IMR-90 (cell line): ENCODE measurements at regions not wholly inside any gene's neighbourhood (a gene's known extent, or its start where the extent isn't known, plus 50 kb on each side); places are given as distances from the start of the nearest gene placed in this dataset.
A peak's percentile ranks its signal among the peaks of the same experiment; 100 is the strongest.

Source experiments
- ATAC-seq: fragments of 200-7000 bp; cut with Tn5 transposase; 2 replicates; pipeline ENCODE4 v1.9.1; 2020; ENCODE audit warnings: low read depth, mild to moderate bottlenecking, moderate library complexity
- BruUV-seq: library from RNA; stranded (reverse); fragments of 400-500 nt; replicated peaks from 2 replicates; lab custom pipeline; 2021; lab: Mats Ljungman, UMichigan
- CTCF ChIA-PET: fragments of 300-600 bp; formaldehyde crosslinking; extraction: SDS; loops from one replicate; lab custom pipeline; 2021; ENCODE audit warnings: antibody characterized with exemption; lab: Yijun Ruan, JAX
- POLR2A ChIA-PET: fragments of 300-600 bp; sonication (Branson Sonifier 250); formaldehyde crosslinking; loops from one replicate; lab custom pipeline; 2022; ENCODE audit warnings: antibody characterized with exemption; ENCODE audit not compliant: unreplicated experiment; lab: Charles Lee
- DNase-seq: peaks from one replicate; pipeline ENCODE4 v3.0.0; 2013
- H2AFZ ChIP-seq: replicated peaks from 2 replicates; pipeline ENCODE3; 2013; ENCODE audit warnings: low read length, mild to moderate bottlenecking; ENCODE audit not compliant: poor library complexity
- H2AK5ac ChIP-seq: 2 replicates; pipeline ENCODE4 v1.6.1; 2013; ENCODE audit warnings: low read depth, low read length, inconsistent platforms
- H2AK9ac ChIP-seq: replicated peaks from 2 replicates; pipeline ENCODE3; 2013; ENCODE audit warnings: mild to moderate bottlenecking, low read depth, low read length, moderate library complexity; ENCODE audit not compliant: poor library complexity
- H2BK120ac ChIP-seq: 2 replicates; pipeline ENCODE4 v1.6.1; 2013; ENCODE audit warnings: low read depth, low read length, inconsistent platforms
- H2BK15ac ChIP-seq: 3 replicates; pipeline ENCODE4 v1.6.1; 2013; ENCODE audit warnings: low read depth, low read length, inconsistent platforms
- H2BK20ac ChIP-seq: 2 replicates; pipeline ENCODE4 v1.6.1; 2013; ENCODE audit warnings: low read depth, mild to moderate bottlenecking, inconsistent platforms, low read length, moderate library complexity
- H2BK5ac ChIP-seq: 2 replicates; pipeline ENCODE4 v1.6.1; 2013; ENCODE audit warnings: mild to moderate bottlenecking, low read depth, low read length, inconsistent platforms; ENCODE audit not compliant: poor library complexity, severe bottlenecking
- H3K14ac ChIP-seq: replicated peaks from 2 replicates; pipeline ENCODE4 v1.6.1; 2013; ENCODE audit warnings: low read depth, low read length, inconsistent platforms
- H3K18ac ChIP-seq: 2 replicates; pipeline ENCODE4 v1.6.1; 2013; ENCODE audit warnings: low read depth, low read length, control low read depth
- H3K23ac ChIP-seq: 2 replicates; pipeline ENCODE4 v1.6.1; 2013; ENCODE audit warnings: low read depth, low read length, inconsistent platforms
- H3K27ac ChIP-seq: 2 replicates; pipeline ENCODE4 v1.5.1; 2013; ENCODE audit warnings: mild to moderate bottlenecking, control low read depth, low read length; ENCODE audit not compliant: insufficient read depth
- H3K27me3 ChIP-seq: 2 replicates; pipeline ENCODE4 v1.6.1; 2013; ENCODE audit warnings: low read length; ENCODE audit not compliant: control insufficient read depth, insufficient read depth
- H3K36me3 ChIP-seq: 2 replicates; pipeline ENCODE4 v1.6.1; 2013; ENCODE audit warnings: low read length, mixed read lengths; ENCODE audit not compliant: control insufficient read depth, insufficient read depth
- H3K4ac ChIP-seq: 2 replicates; pipeline ENCODE4 v1.6.1; 2013; ENCODE audit warnings: low read depth, low read length, inconsistent platforms
- H3K4me1 ChIP-seq: 2 replicates; pipeline ENCODE4 v1.6.1; 2013; ENCODE audit warnings: low read length, mixed read lengths; ENCODE audit not compliant: control insufficient read depth, insufficient read depth
- H3K4me2 ChIP-seq: 2 replicates; pipeline ENCODE4 v1.6.1; 2013; ENCODE audit warnings: low read depth, mild to moderate bottlenecking, control low read depth, low read length, moderate library complexity
- H3K4me3 ChIP-seq: 2 replicates; pipeline ENCODE4 v1.5.1; 2013; ENCODE audit warnings: low read depth, mild to moderate bottlenecking, control low read depth, low read length, moderate library complexity; ENCODE audit not compliant: insufficient read depth
- H3K56ac ChIP-seq: 2 replicates; pipeline ENCODE4 v1.6.1; 2013; ENCODE audit warnings: low read length, inconsistent platforms; ENCODE audit not compliant: insufficient read depth; ENCODE audit errors: extremely low read depth
- H3K79me1 ChIP-seq, 2 experiments: 2 replicates each; pipeline ENCODE4 v1.6.1; 2013; ENCODE audit warnings: low read length in 2 of 2, inconsistent platforms in 1 of 2, low read depth in 1 of 2
- H3K9ac ChIP-seq: 2 replicates; pipeline ENCODE4 v1.6.1; 2013; ENCODE audit warnings: low read depth, low read length, control low read depth
- H3K9me1 ChIP-seq: 2 replicates; pipeline ENCODE4 v1.6.1; 2013; ENCODE audit warnings: low read length, inconsistent platforms; ENCODE audit not compliant: insufficient read depth
- H3K9me3 ChIP-seq: 2 replicates; pipeline ENCODE4 v1.6.1; 2013; ENCODE audit warnings: low read length; ENCODE audit not compliant: control insufficient read depth, insufficient read depth
- H4K20me1 ChIP-seq: 2 replicates; pipeline ENCODE4 v1.6.1; 2013; ENCODE audit warnings: low read length, inconsistent platforms; ENCODE audit not compliant: insufficient read depth
- H4K5ac ChIP-seq: 2 replicates; pipeline ENCODE4 v1.6.1; 2013; ENCODE audit warnings: mild to moderate bottlenecking, low read depth, low read length, control low read depth
- H4K8ac ChIP-seq, 2 experiments: 2 replicates each; pipeline ENCODE4 v1.6.1; 2013; ENCODE audit warnings: low read depth in 2 of 2, low read length in 2 of 2, control low read depth in 1 of 2, inconsistent platforms in 1 of 2
- H4K91ac ChIP-seq: 2 replicates; pipeline ENCODE4 v1.6.1; 2013; ENCODE audit warnings: low read depth, low read length, inconsistent platforms; ENCODE audit not compliant: insufficient read depth
- MAFK ChIP-seq: IDR thresholded peaks from 2 replicates; pipeline ENCODE4 v1.6.1; 2012; ENCODE audit warnings: low read depth, low read length, improper control_type of control experiment
- WGBS, 2 experiments: methylation state at CpG; one replicate each; pipeline versions ENCODE4 v1.1.5 to v1.1.7; 2013; ENCODE audit warnings: missing lambda C conversion rate in 2 of 2; ENCODE audit not compliant: insufficient read length in 1 of 2; ENCODE audit errors: extremely low coverage in 2 of 2; 5-methylcytosine and 5-hydroxymethylcytosine counted together
- dilution Hi-C: fragments of 300-500 bp; cut with HindIII; formaldehyde crosslinking; loops from one replicate; pipeline ENCODE4 v1.14.3; 2018; ENCODE audit warnings: low sequenced_read_pairs; ENCODE audit not compliant: unreplicated experiment
- in situ Hi-C: fragments of 300-500 bp; cut with MboI; formaldehyde crosslinking; loops from 3 replicates; pipeline ENCODE4 v1.14.3; 2019; ENCODE audit warnings: low sequenced_read_pairs, inconsistent platforms, mixed read lengths
- intact Hi-C: fragments of 100-400 bp; cut with micrococcal nuclease; formaldehyde crosslinking; loops from 2 replicates; pipeline ENCODE4 v1.10.0; 2022
- TF ChIP-seq, protein P1 (sequence below): conservative IDR thresholded peaks from 2 replicates; pipeline ENCODE4 v1.5.1; 2012; ENCODE audit warnings: mild to moderate bottlenecking, low read depth, low read length, improper control_type of control experiment

DNA sequence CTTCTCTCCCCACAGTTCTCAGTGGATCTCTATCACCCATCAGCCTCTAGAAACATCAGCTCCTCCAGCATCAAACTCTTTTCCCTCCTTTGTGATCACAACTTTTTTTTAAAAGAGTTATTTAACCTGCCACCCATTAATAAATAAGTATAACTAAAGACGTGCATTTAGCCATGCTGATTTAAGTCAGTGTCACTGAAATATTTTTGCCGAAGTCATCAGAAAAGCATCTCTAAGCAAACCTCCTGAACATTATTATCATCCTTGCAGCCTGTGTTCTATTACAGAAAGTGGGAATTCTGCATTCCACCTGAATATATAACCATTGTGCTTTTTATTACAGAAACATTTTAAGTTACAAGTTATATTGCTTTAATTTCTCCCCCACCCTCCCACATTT lies 106.2 kb upstream of the ARHGAP28 start:
- Histone ChIP-seq H4K8ac (no peak overlapping the region), H2BK120ac (no peak overlapping the region), H2BK20ac (no peak overlapping the region), H2AFZ (no peak overlapping the region), H3K56ac (no peak overlapping the region), H3K27ac (no peak overlapping the region), H2BK15ac (no peak overlapping the region; the same call in 2 of the 3 replicates), H3K4me1 (peaks cover 13% of the 10 kb centered on the region), H3K23ac (no peak overlapping the region), H4K20me1 (no peaks in the 10 kb centered on the region), H2AK5ac (no peak overlapping the region), H3K18ac (no peak overlapping the region), H2BK5ac (no peak overlapping the region), H3K9ac (no peak overlapping the region), H3K27me3 (no peaks in the 10 kb centered on the region), H4K5ac (no peak overlapping the region), H3K4ac (no peak overlapping the region), H3K9me1 (peaks cover 2% of the 10 kb centered on the region), H3K4me2 (no peak overlapping the region), H2AK9ac (no peak overlapping the region), H3K9me3 (no peaks in the 10 kb centered on the region), H3K36me3 (no peaks in the 10 kb centered on the region), H4K91ac (no peak overlapping the region), H3K79me1 (no peaks in the 10 kb centered on the region), H3K14ac (no peak overlapping the region), H3K4me3 (no peak overlapping the region)
- DNase-seq (no peak), ATAC-seq (no peak)
- dilution Hi-C loops (no loop called here), in situ Hi-C loops (no loop called here), intact Hi-C loops (no loop called here)
- CTCF ChIA-PET = interaction anchor here (0.9 kb wide), 1 partner anchor 266 kb away, joined by 3 read pairs; no protein-coding TSS in a partner anchor
- BruUV-seq = no TSS peak
- TF ChIP-seq MAFK = peak; percentile 89
- TF ChIP-seq, protein P1, sequence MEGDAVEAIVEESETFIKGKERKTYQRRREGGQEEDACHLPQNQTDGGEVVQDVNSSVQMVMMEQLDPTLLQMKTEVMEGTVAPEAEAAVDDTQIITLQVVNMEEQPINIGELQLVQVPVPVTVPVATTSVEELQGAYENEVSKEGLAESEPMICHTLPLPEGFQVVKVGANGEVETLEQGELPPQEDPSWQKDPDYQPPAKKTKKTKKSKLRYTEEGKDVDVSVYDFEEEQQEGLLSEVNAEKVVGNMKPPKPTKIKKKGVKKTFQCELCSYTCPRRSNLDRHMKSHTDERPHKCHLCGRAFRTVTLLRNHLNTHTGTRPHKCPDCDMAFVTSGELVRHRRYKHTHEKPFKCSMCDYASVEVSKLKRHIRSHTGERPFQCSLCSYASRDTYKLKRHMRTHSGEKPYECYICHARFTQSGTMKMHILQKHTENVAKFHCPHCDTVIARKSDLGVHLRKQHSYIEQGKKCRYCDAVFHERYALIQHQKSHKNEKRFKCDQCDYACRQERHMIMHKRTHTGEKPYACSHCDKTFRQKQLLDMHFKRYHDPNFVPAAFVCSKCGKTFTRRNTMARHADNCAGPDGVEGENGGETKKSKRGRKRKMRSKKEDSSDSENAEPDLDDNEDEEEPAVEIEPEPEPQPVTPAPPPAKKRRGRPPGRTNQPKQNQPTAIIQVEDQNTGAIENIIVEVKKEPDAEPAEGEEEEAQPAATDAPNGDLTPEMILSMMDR = no peak
- POLR2A ChIA-PET = no interaction called here
- no CpG with 5 or more reads among the region's 2 CpGs for WGBS, 2 experiments
